HepG2 (cell line): ENCODE measurements at regions not wholly inside any gene's neighbourhood (a gene's known extent, or its start where the extent isn't known, plus 50 kb on each side); places are given as distances from the start of the nearest gene placed in this dataset.
A peak's percentile ranks its signal among the peaks of the same experiment; 100 is the strongest.

Experiments
- ARID5B ChIP-seq: IDR thresholded peaks from 2 replicates; pipeline ENCODE4 v1.4.0; 2020; ENCODE audit warnings: mild to moderate bottlenecking, missing genetic modification reagents
- ATF7-NPFF ChIP-seq: sonication (generic); formaldehyde crosslinking; IDR thresholded peaks from 2 replicates; pipeline ENCODE4 v1.8.1; 2023; ENCODE audit warnings: mild to moderate bottlenecking, low read depth, missing genetic modification reagents, moderate library complexity
- HNF4A ChIP-seq: sonication (generic); formaldehyde crosslinking; IDR thresholded peaks from 2 replicates; pipeline ENCODE4 v1.4.0; 2020; ENCODE audit warnings: missing genetic modification reagents
- MXI1 ChIP-seq: IDR thresholded peaks from 3 replicates; pipeline ENCODE4 v1.6.1; 2012; ENCODE audit warnings: low read depth, low read length, inconsistent platforms, borderline replicate concordance
- SALL2 ChIP-seq: sonication (generic); formaldehyde crosslinking; IDR thresholded peaks from 2 replicates; pipeline ENCODE4 v1.8.1; 2023; ENCODE audit warnings: mild to moderate bottlenecking, missing genetic modification reagents, inconsistent platforms
- ZMYM4 ChIP-seq: sonication (generic); formaldehyde crosslinking; IDR thresholded peaks from 2 replicates; pipeline ENCODE4 v1.8.1; 2023; ENCODE audit warnings: mild to moderate bottlenecking, missing genetic modification reagents
- TF ChIP-seq, protein P1 (sequence below): sonication (generic); formaldehyde crosslinking; IDR thresholded peaks from 2 replicates; pipeline ENCODE4 v1.8.0; 2022; ENCODE audit warnings: mild to moderate bottlenecking, missing genetic modification reagents, borderline replicate concordance

GRCh38 chr12:97659117-97659880 is 196.7 kb downstream of the RMST start (continued):
- TF ChIP-seq, protein P1, sequence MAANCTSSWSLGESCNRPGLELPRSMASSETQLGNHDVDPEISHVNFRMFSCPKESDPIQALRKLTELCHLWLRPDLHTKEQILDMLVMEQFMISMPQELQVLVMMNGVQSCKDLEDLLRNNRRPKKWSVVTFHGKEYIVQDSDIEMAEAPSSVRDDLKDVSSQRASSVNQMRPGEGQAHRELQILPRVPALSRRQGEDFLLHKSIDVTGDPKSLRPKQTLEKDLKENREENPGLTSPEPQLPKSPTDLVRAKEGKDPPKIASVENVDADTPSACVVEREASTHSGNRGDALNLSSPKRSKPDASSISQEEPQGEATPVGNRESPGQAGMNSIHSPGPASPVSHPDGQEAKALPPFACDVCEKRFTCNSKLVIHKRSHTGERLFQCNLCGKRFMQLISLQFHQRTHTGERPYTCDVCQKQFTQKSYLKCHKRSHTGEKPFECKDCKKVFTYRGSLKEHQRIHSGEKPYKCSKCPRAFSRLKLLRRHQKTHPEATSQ (CRISPR knock-in tag): no peak
- TF ChIP-seq HNF4A (CRISPR knock-in tag) (0 out of 2 replicates have a peak, but pooled peaks have one; percentile 12), ZMYM4 (CRISPR knock-in tag) (peak; percentile 46; the same call in 1 of the 2 replicates), SALL2 (no peak), MXI1 (no peak), ARID5B (CRISPR knock-in tag) (peak; percentile 52), ATF7-NPFF (CRISPR knock-in tag) (no peak)
- TF ChIP-seq, all 625 proteins: peak for 4
